ENCODE measurements at regions not wholly inside any gene's neighbourhood (a gene's known extent, or its start where the extent isn't known, plus 50 kb on each side); places are given as distances from the start of the nearest gene placed in this dataset.

DNA sequence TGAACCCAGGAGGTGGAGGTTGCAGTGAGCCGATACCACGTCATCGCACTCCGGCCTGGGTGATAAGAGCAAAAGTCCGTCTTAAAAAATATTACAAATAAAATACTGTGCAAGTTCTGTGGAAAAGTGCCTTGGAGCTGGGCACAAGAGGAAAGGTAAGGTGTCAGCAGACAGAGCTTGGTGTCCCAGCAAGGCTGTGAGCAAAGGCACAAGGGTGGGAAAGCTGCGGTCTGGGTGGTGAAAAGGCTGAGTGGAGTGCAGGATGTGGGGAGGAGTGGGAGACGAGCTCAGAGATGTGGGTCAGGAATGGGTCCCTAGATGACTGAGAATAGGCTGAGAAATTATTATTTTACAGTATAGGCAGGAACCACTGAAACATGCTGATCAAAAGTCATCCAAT, 150.6 kb downstream of the RHOU start:
- TF ChIP-seq, protein P1, sequence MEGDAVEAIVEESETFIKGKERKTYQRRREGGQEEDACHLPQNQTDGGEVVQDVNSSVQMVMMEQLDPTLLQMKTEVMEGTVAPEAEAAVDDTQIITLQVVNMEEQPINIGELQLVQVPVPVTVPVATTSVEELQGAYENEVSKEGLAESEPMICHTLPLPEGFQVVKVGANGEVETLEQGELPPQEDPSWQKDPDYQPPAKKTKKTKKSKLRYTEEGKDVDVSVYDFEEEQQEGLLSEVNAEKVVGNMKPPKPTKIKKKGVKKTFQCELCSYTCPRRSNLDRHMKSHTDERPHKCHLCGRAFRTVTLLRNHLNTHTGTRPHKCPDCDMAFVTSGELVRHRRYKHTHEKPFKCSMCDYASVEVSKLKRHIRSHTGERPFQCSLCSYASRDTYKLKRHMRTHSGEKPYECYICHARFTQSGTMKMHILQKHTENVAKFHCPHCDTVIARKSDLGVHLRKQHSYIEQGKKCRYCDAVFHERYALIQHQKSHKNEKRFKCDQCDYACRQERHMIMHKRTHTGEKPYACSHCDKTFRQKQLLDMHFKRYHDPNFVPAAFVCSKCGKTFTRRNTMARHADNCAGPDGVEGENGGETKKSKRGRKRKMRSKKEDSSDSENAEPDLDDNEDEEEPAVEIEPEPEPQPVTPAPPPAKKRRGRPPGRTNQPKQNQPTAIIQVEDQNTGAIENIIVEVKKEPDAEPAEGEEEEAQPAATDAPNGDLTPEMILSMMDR (IDR thresholded peaks at IDR 0.05) = no peak
- TF ChIP-seq POLR2A (IDR thresholded peaks at IDR 0.05) = no peak

Data from Peyer's patch (tissue), 4 donors.